Endothelial cell of umbilical vein (primary cell): ENCODE measurements at regions not wholly inside any gene's neighbourhood (a gene's known extent, or its start where the extent isn't known, plus 50 kb on each side); places are given as distances from the start of the nearest gene placed in this dataset.

Experiments used
- BruUV-seq: library from RNA; stranded (reverse); fragments of 400-500 nt; replicated peaks from 2 replicates; lab custom pipeline; 2021; lab: Mats Ljungman, UMichigan
- CTCF ChIA-PET: fragments of 300-600, 350-600 bp; sonication (Branson Sonifier 250); formaldehyde crosslinking; loops from one replicate; lab custom pipeline; 2021; ENCODE audit warnings: antibody characterized with exemption, inconsistent platforms; lab: Charles Lee
- POLR2A ChIA-PET: fragments of 300-600, 350-600 bp; sonication (Branson Sonifier 250); formaldehyde crosslinking; loops from one replicate; lab custom pipeline; 2021; ENCODE audit warnings: antibody characterized with exemption, inconsistent platforms; lab: Charles Lee
- DNase-seq: peaks from one replicate; pipeline ENCODE4 v3.0.0-alpha.2; 2011; ENCODE audit warnings: low read depth, low spot score
- FAIRE-seq: peaks from 2 replicates; lab custom pipeline; 2011; peaks lifted over from hg19 to GRCh38; lab: Jason Lieb, UNC
- H2AFZ ChIP-seq: 2 replicates; pipeline ENCODE4 v1.6.0; 2012; ENCODE audit warnings: low read depth, low read length, control low read depth, inconsistent platforms
- H3K27ac ChIP-seq: 2 replicates; pipeline ENCODE4 v1.5.1; 2011; ENCODE audit warnings: low read depth, mild to moderate bottlenecking, control low read depth, low read length, moderate library complexity; ENCODE audit not compliant: insufficient read depth
- H3K27me3 ChIP-seq, 2 experiments: 2 replicates each; pipeline versions ENCODE4 v1.6.0 to v1.6.1; 2011; ENCODE audit warnings: low read length in 2 of 2, mixed read lengths in 1 of 2; ENCODE audit not compliant: control insufficient read depth in 2 of 2, insufficient read depth in 2 of 2
- H3K36me3 ChIP-seq, 2 experiments: 2 replicates in 1 of 2; 3 replicates in 1 of 2; pipeline ENCODE4 v1.5.1; 2011; ENCODE audit warnings: low read length in 2 of 2, mild to moderate bottlenecking in 1 of 2, moderate library complexity in 1 of 2; ENCODE audit not compliant: control insufficient read depth in 2 of 2, insufficient read depth in 2 of 2; ENCODE audit errors: extremely low read depth in 1 of 2
- H3K4me1 ChIP-seq: 3 replicates; pipeline ENCODE4 v1.5.1; 2011; ENCODE audit warnings: mild to moderate bottlenecking, low read length; ENCODE audit not compliant: control insufficient read depth, insufficient read depth; ENCODE audit errors: extremely low read depth
- H3K4me2 ChIP-seq: 2 replicates; pipeline ENCODE4 v1.6.1; 2011; ENCODE audit warnings: low read length, control low read depth, mixed read lengths; ENCODE audit not compliant: insufficient read depth
- H3K4me3 ChIP-seq, 3 experiments: fragments of 200-600 bp in 1 of 3; sonication (generic), shearing (Covaris generic) in 1 of 3; replicated peaks in 1 of 3; 2 replicates each; pipeline ENCODE4 v1.5.1; 2011 to 2016; ENCODE audit warnings: control low read depth in 3 of 3, low read length in 3 of 3, mild to moderate bottlenecking in 2 of 3, inconsistent platforms in 1 of 3, low read depth in 1 of 3, moderate library complexity in 1 of 3; ENCODE audit not compliant: insufficient read depth in 1 of 3
- H3K79me2 ChIP-seq: 2 replicates; pipeline ENCODE4 v1.6.0; 2012; ENCODE audit warnings: low read length, inconsistent platforms; ENCODE audit not compliant: control insufficient read depth, insufficient read depth
- H3K9ac ChIP-seq: replicated peaks from 2 replicates; pipeline ENCODE3; 2011; ENCODE audit warnings: low read length, control low read depth; ENCODE audit not compliant: insufficient read depth; ENCODE audit errors: extremely low read depth
- H3K9me1 ChIP-seq: replicated peaks from 3 replicates; pipeline ENCODE4 v1.6.0; 2011; ENCODE audit warnings: mild to moderate bottlenecking, low read length; ENCODE audit not compliant: control insufficient read depth, insufficient read depth; ENCODE audit errors: extremely low read depth
- H3K9me3 ChIP-seq: replicated peaks from 2 replicates; pipeline ENCODE4 v1.5.1; 2012; ENCODE audit warnings: low read length, inconsistent platforms; ENCODE audit not compliant: control insufficient read depth, insufficient read depth
- H4K20me1 ChIP-seq: replicated peaks from 2 replicates; pipeline ENCODE3; 2011; ENCODE audit warnings: mild to moderate bottlenecking, low read length; ENCODE audit not compliant: control insufficient read depth, insufficient read depth; ENCODE audit errors: extremely low read depth
- EZH2 ChIP-seq: IDR thresholded peaks from 2 replicates; pipeline ENCODE4 v1.6.1; 2012; ENCODE audit warnings: borderline replicate concordance, low read depth, mild to moderate bottlenecking, moderate library complexity, low read length, inconsistent platforms; ENCODE audit not compliant: severe bottlenecking
- FOS ChIP-seq: IDR thresholded peaks from 2 replicates; pipeline ENCODE4 v1.6.1; 2011; ENCODE audit warnings: mild to moderate bottlenecking, low read length, moderate library complexity, borderline replicate concordance; ENCODE audit not compliant: insufficient read depth
- GATA2 ChIP-seq: IDR thresholded peaks from 2 replicates; pipeline ENCODE4 v1.7.0; 2011; ENCODE audit warnings: low read depth, mild to moderate bottlenecking, moderate library complexity, mixed read lengths, low read length; ENCODE audit not compliant: insufficient read length, insufficient read depth
- JUN ChIP-seq: IDR thresholded peaks from 2 replicates; pipeline ENCODE4 v1.6.1; 2011; ENCODE audit warnings: borderline replicate concordance, low read depth; ENCODE audit not compliant: insufficient read length, insufficient read depth
- MYC ChIP-seq: IDR thresholded peaks from one replicate; pipeline ENCODE4 v1.6.1; 2011; ENCODE audit warnings: mild to moderate bottlenecking, low read depth, low read length
- POLR2A ChIP-seq: IDR thresholded peaks from 2 replicates; pipeline ENCODE4 v1.6.1; 2012; ENCODE audit warnings: low read depth, mild to moderate bottlenecking, control low read depth, low read length
- POLR2AphosphoS5 ChIP-seq: IDR thresholded peaks from 2 replicates; pipeline ENCODE4 v1.6.1; 2012; ENCODE audit warnings: low read depth, mild to moderate bottlenecking, control low read depth, low read length, moderate library complexity; ENCODE audit not compliant: insufficient read depth
- dilution Hi-C: fragments of 300-500 bp; cut with MboI; formaldehyde crosslinking; loops from one replicate; pipeline ENCODE4 v1.15.0; 2019; ENCODE audit warnings: low sequenced_read_pairs; ENCODE audit not compliant: extremely low pct_ligation_motif_present
- intact Hi-C: fragments of 100-400 bp; cut with micrococcal nuclease; formaldehyde crosslinking; loops from one replicate; pipeline ENCODE4 v1.10.0; 2022
- TF ChIP-seq, protein P1 (sequence below): IDR thresholded peaks from 2 replicates; pipeline ENCODE4 v1.6.1; 2011; ENCODE audit not compliant: insufficient read depth, insufficient read length
- TF ChIP-seq, protein P2 (sequence below), 2 donors: IDR thresholded peaks; 1 replicate in 1 of 2; 2 replicates in 1 of 2; pipeline ENCODE4 v1.5.1; 2011; ENCODE audit warnings: low read length in 2 of 2, mild to moderate bottlenecking in 2 of 2, moderate library complexity in 2 of 2, control low read depth in 1 of 2, inconsistent platforms in 1 of 2, low read depth in 1 of 2; ENCODE audit not compliant: insufficient read depth in 1 of 2; ENCODE audit errors: extremely low read depth in 1 of 2

DNA sequence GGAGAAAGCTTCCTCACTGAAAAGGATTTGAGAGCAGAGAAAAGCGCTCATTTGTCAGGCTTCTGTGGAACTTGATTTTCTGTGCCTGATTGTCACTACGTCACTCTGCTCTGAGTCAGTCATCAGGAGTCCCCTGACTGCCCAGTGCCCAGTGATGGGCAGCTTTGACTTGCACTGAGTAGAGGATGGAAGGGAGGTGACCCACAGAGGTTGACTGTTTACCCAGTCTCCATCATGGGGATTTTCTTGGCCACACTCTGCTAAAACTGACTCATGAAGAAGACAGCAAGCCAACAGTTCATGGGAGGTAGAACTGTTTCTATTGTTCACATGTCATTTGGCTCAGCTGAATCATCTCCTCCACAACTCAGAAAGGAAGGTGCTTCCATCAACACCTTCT is 82.1 kb upstream of the DUSP10 start:
- Histone ChIP-seq H3K79me2 (no peaks in the 10 kb centered on the region), H3K9me1 (no peaks in the 10 kb centered on the region), H3K4me2 (no peak overlapping the region), H3K9me3 (no peaks in the 10 kb centered on the region), H4K20me1 (no peaks in the 10 kb centered on the region), H3K4me1 (peaks cover 30% of the 10 kb centered on the region), H3K27ac (no peak overlapping the region), H3K9ac (no peak overlapping the region), H3K27me3 (no peaks in the 10 kb centered on the region), H3K4me3 (no peak overlapping the region), H2AFZ (no peak overlapping the region), H3K36me3 (no peaks in the 10 kb centered on the region)
- CTCF ChIA-PET: interaction anchor here (1.1 kb wide), 1 partner anchor 83 kb away, joined by 3 read pairs; no protein-coding TSS in a partner anchor
- intact Hi-C loops: no loop called here
- DNase-seq (peak; percentile 85), FAIRE-seq (peak; percentile 93)
- POLR2A ChIA-PET: no interaction called here
- BruUV-seq: no TSS peak
- dilution Hi-C loops: no loop called here
- TF ChIP-seq POLR2A (no peak), JUN (peak; percentile 68), EZH2 (no peak), POLR2AphosphoS5 (peak; percentile 37), MYC (no peak), GATA2 (no peak), FOS (peak; percentile 82)
- TF ChIP-seq, protein P1, sequence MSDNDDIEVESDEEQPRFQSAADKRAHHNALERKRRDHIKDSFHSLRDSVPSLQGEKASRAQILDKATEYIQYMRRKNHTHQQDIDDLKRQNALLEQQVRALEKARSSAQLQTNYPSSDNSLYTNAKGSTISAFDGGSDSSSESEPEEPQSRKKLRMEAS: no peak
- TF ChIP-seq, protein P2, sequence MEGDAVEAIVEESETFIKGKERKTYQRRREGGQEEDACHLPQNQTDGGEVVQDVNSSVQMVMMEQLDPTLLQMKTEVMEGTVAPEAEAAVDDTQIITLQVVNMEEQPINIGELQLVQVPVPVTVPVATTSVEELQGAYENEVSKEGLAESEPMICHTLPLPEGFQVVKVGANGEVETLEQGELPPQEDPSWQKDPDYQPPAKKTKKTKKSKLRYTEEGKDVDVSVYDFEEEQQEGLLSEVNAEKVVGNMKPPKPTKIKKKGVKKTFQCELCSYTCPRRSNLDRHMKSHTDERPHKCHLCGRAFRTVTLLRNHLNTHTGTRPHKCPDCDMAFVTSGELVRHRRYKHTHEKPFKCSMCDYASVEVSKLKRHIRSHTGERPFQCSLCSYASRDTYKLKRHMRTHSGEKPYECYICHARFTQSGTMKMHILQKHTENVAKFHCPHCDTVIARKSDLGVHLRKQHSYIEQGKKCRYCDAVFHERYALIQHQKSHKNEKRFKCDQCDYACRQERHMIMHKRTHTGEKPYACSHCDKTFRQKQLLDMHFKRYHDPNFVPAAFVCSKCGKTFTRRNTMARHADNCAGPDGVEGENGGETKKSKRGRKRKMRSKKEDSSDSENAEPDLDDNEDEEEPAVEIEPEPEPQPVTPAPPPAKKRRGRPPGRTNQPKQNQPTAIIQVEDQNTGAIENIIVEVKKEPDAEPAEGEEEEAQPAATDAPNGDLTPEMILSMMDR (IDR thresholded peaks at IDR 0.05; ENCODE audit: extremely low read depth in 1 of 2, insufficient read depth in 1 of 2, low read depth in 1 of 2, low read length in 2 of 2): no peak
